GM12878 (cell line): ENCODE measurements at regions not wholly inside any gene's neighbourhood (a gene's known extent, or its start where the extent isn't known, plus 50 kb on each side); places are given as distances from the start of the nearest gene placed in this dataset.

Experiments
- ATF2 ChIP-seq: IDR thresholded peaks from 2 replicates; pipeline ENCODE4 v1.6.1; 2012; ENCODE audit warnings: low read length, inconsistent platforms
- CHD2 ChIP-seq: IDR thresholded peaks from 2 replicates; pipeline ENCODE4 v1.6.1; 2011; ENCODE audit warnings: low read depth, low read length, improper control_type of control experiment, borderline replicate concordance
- SMC3 ChIP-seq: IDR thresholded peaks from 2 replicates; pipeline ENCODE4 v1.6.1; 2011; ENCODE audit warnings: low read length, improper control_type of control experiment, borderline replicate concordance

GRCh38 chr6:119890470-119890869 is 540.9 kb upstream of the MAN1A1 start:
- TF ChIP-seq SMC3 (no peak), CHD2 (no peak), ATF2 (no peak)
